Glutamatergic neuron (in vitro differentiated cells): ENCODE measurements at regions not wholly inside any gene's neighbourhood (a gene's known extent, or its start where the extent isn't known, plus 50 kb on each side); places are given as distances from the start of the nearest gene placed in this dataset.

Experiments used
- DNase-seq: peaks from one replicate; pipeline ENCODE4 v3.0.0; 2022
- H3K27ac Mint-ChIP-seq: one replicate; pipeline ENCODE4 v1.8.0; 2020; ENCODE audit warnings: mild to moderate bottlenecking, mixed read lengths, inconsistent platforms; ENCODE audit not compliant: unreplicated experiment
- H3K27me3 Mint-ChIP-seq: one replicate; pipeline ENCODE4 v1.8.0; 2020; ENCODE audit warnings: mild to moderate bottlenecking, moderate library complexity, mixed read lengths, inconsistent platforms; ENCODE audit not compliant: unreplicated experiment
- H3K36me3 Mint-ChIP-seq: one replicate; pipeline ENCODE4 v1.8.0; 2020; ENCODE audit warnings: mild to moderate bottlenecking, mixed read lengths, inconsistent platforms; ENCODE audit not compliant: unreplicated experiment
- H3K4me1 Mint-ChIP-seq: one replicate; pipeline ENCODE4 v1.8.0; 2020; ENCODE audit warnings: mild to moderate bottlenecking, low read depth, mixed read lengths, inconsistent platforms; ENCODE audit not compliant: unreplicated experiment
- H3K4me3 Mint-ChIP-seq: one replicate; pipeline ENCODE4 v1.8.0; 2020; ENCODE audit warnings: mild to moderate bottlenecking, mixed read lengths, inconsistent platforms; ENCODE audit not compliant: unreplicated experiment
- H3K9me3 Mint-ChIP-seq: one replicate; pipeline ENCODE4 v1.8.0; 2020; ENCODE audit warnings: mild to moderate bottlenecking, moderate library complexity, mixed read lengths, inconsistent platforms; ENCODE audit not compliant: unreplicated experiment
- TF ChIP-seq, protein P1 (sequence below): fragments of 200-600 bp; sonication (generic); IDR thresholded peaks from one replicate; pipeline ENCODE4 v1.5.0; 2021; ENCODE audit not compliant: partially characterized antibody, unreplicated experiment

DNA sequence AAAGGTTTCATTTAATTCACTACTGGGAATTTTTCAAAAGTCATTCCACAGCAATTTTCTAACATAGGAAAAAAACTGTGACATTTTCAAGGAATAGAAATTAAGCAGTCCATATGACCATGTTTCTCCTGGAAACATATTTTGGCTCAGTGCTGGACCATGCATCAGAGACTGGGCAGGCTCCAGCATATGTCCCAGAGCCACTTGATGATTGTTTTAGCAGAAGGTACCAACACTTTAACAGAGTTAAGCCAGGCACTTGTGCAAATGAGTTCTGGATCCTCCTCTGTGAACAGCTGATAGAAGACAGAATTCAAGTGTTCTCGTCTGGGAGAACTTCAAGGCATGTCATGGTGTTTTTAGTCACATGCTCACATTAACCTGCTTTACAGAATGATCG is 516.3 kb downstream of the COL12A1 start:
- Mint-ChIP-seq H3K27ac (no peak overlapping the region), H3K4me1 (no peaks in the 10 kb centered on the region)
- no peak for DNase-seq

DNA sequence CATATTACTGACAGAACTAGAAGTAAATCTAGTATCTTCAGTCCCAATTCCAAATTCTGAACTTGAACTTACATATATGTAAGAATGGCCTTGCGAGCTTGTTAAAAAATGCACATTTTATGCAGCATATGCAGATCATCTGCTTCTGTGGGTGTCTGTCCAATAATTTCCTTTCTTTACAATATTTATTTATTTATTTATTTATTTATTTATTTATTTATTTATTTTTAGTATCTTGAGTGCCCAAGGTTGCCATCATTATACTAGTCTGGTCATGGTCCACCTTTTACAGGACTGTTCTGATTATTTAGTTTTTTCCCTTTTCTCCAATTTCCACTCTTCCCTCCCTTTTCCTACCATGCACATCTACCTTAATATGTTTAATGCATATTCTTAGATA is 528.4 kb downstream of the COL12A1 start:
- no peaks in the 10 kb centered on the region for H3K27me3 Mint-ChIP-seq
- no peaks in the 10 kb centered on the region for H3K4me1 Mint-ChIP-seq
- TF ChIP-seq, protein P1, sequence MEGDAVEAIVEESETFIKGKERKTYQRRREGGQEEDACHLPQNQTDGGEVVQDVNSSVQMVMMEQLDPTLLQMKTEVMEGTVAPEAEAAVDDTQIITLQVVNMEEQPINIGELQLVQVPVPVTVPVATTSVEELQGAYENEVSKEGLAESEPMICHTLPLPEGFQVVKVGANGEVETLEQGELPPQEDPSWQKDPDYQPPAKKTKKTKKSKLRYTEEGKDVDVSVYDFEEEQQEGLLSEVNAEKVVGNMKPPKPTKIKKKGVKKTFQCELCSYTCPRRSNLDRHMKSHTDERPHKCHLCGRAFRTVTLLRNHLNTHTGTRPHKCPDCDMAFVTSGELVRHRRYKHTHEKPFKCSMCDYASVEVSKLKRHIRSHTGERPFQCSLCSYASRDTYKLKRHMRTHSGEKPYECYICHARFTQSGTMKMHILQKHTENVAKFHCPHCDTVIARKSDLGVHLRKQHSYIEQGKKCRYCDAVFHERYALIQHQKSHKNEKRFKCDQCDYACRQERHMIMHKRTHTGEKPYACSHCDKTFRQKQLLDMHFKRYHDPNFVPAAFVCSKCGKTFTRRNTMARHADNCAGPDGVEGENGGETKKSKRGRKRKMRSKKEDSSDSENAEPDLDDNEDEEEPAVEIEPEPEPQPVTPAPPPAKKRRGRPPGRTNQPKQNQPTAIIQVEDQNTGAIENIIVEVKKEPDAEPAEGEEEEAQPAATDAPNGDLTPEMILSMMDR, result no peak
- H3K36me3 Mint-ChIP-seq, result no peaks in the 10 kb centered on the region
- H3K9me3 Mint-ChIP-seq, result no peaks in the 10 kb centered on the region
- no peak for DNase-seq
- H3K27ac Mint-ChIP-seq, result no peak overlapping the region
- H3K4me3 Mint-ChIP-seq, result no peak overlapping the region

More for the DNA sequence above, 516.3 kb downstream of the COL12A1 start:
- no peaks in the 10 kb centered on the region for H3K36me3 Mint-ChIP-seq
- TF ChIP-seq, protein P1, result no peak
- no peaks in the 10 kb centered on the region for H3K27me3 Mint-ChIP-seq
- no peaks in the 10 kb centered on the region for H3K9me3 Mint-ChIP-seq
- H3K4me3 Mint-ChIP-seq, result no peak overlapping the region

DNA sequence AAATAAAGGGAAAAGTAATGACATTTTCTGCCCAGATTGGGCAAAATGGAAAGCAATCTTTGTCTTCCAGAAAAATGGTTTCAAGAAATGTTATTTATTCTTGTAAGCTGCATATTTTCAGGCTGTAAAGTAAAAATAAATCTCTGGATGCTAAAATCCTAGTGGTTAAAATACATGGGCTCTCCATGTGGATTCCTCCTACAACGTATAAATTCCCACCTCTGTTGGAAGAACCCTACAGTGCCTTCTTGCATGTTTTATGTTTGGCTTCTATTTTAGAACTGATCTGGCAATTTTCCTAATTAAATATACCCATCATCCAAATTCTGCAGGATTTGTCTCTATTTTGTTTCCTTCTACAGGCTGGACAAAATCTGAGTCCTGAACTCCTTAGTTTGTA is 528.9 kb downstream of the COL12A1 start:
- TF ChIP-seq, protein P1, result no peak
- no peaks in the 10 kb centered on the region for H3K27me3 Mint-ChIP-seq
- no peak overlapping the region for H3K27ac Mint-ChIP-seq
- no peak overlapping the region for H3K4me3 Mint-ChIP-seq
- H3K36me3 Mint-ChIP-seq, result no peaks in the 10 kb centered on the region
- no peak for DNase-seq
- H3K9me3 Mint-ChIP-seq, result no peaks in the 10 kb centered on the region
- no peaks in the 10 kb centered on the region for H3K4me1 Mint-ChIP-seq

DNA sequence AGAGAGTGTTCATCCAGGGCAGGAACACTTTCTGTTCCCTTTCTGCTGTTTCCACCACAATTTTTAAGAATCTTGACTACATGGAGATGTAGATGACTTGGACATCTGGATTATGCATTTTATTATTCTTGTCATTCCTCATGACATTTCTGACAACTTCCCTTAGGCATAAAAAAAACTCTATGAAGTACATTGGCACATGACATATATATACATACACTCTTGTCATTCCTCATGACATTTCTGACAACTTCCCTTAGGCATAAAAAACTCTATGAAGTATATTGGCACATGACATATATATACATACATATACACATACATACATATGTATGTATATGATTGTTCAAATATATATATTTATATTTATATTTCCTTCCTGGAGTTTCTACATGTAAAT is 531.5 kb downstream of the COL12A1 start:
- no peak overlapping the region for H3K4me3 Mint-ChIP-seq
- H3K36me3 Mint-ChIP-seq, result no peaks in the 10 kb centered on the region
- H3K9me3 Mint-ChIP-seq, result no peaks in the 10 kb centered on the region
- TF ChIP-seq, protein P1, result no peak
- DNase-seq, result no peak
- H3K27ac Mint-ChIP-seq, result no peak overlapping the region
- H3K4me1 Mint-ChIP-seq, result no peaks in the 10 kb centered on the region
- no peaks in the 10 kb centered on the region for H3K27me3 Mint-ChIP-seq

DNA sequence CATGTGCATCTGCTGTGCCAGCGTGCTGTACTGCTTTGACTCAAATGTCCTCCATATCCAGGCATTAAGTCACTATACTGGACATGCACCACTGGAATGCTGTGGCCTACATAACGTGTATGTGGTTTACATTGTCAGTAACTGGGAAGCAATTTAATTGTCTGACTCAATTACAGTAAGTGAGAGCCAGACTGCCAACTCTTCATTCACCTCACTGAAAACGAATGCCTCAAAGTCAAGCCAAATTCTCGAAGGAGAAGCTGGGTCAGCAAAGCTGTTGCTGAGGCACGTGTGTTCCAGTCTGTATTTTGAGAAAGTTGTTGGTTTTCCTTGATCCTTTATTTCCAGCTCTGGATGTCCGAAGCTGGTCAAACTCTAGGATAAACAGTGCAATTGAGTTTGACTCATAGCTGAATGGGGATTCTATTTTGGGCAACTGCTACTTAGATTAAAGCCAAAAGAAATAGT is 534.3 kb downstream of the COL12A1 start:
- Mint-ChIP-seq H3K27ac (no peak overlapping the region), H3K9me3 (no peaks in the 10 kb centered on the region), H3K4me1 (no peaks in the 10 kb centered on the region), H3K4me3 (no peak overlapping the region), H3K36me3 (no peaks in the 10 kb centered on the region), H3K27me3 (no peaks in the 10 kb centered on the region)
- DNase-seq, result no peak
- TF ChIP-seq, protein P1, result no peak
